Dermis microvascular lymphatic vessel endothelial cell (primary cell): ENCODE measurements at regions not wholly inside any gene's neighbourhood (a gene's known extent, or its start where the extent isn't known, plus 50 kb on each side); places are given as distances from the start of the nearest gene placed in this dataset.

Experiments
- DNase-seq, 2 donors: peaks; one replicate each; pipeline versions ENCODE4 v3.0.0 to v3.0.0-alpha.2; 2010; ENCODE audit warnings: low read depth in 2 of 2

DNA sequence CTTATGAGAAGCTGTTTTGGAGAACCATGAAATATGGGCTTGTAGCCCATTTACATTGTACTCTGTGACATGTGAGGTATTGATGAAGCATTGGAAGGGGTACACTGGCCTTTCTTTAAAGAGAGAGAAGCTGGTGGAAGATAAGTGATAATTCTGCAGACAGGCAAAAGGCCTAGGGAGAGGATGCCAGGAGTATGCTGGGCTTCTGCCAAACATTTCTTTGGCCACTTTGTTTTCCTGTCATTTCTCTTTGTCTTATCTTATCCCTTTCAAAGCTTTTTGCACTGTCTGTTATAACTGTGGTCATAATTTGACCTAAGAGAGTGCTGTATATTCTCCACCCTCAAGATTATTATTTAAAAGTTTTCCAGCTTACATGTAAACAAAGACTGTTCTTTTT, 109.6 kb upstream of the SEMA6D start:
- no peak for DNase-seq

DNA sequence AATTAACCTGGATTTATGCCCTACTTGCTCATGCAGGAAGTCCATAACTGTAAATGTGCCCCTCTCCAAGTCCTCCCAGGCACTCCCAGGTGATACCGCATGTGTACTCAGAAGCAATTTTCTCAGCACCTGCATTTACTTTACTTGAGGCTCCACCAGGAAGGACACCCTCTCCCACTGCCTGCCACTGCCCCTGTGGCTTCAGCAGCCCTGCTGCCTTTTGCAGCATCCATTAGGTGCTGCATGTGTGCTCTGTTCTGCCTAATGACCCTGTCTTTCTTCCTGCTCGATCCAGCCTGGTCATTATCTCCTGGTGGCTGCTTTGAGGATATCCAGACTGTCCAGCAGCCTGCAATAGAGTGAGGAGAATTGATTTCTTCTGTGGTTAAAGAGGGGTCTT, 107.6 kb upstream of the SEMA6D start:
- no peak for DNase-seq

DNA sequence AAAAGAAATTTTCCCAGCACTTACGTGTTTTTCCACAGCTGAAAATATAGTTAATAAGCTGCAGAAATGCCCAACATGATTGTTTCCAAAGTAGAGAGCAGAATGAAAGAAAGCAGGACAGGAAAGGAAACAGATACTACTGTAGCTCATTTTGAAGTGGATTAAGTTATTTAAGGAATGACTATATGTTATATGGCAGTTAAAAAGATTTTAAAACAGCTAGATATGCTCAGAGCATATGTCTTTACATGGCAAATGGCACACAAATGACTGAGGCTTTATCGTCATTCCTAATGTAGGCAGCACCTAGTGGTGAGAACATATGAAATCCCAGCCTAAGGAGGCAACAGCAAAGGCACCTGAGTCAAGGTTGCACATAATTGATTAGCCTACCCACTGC, 106.6 kb upstream of the SEMA6D start:
- DNase-seq, result no peak

DNA sequence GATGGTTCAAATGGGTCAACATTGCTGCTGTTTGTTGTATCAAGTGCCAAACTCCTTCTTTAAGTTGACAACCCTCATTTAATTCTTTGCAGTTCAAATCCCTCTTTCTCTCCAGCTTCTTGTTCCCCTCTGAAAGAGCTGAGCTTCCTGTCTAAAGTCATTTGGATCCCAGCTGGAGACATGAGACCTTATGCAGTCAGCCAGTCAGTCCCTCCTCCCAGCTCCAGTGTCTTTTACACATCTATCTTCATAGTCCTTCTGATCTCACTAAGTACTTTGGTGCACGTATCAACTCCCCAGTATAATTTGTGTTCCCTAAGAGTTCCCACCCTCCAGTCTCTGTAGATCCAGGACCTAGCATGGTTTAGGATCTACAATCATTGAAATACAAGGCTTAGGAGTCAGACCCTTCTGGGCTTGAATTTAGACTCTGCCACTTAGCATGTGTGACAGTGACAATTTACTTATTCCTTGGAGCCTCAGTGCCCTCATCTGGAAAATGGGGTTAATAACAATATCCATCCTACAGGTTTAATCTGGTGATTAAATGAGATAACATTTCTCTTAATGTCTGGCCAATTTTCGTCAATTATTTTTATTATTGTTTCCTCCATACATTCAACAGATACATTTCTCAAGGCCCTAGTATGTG, 102.8 kb upstream of the SEMA6D start:
- DNase-seq, result peak in 1 of 2 donors; percentile 2

DNA sequence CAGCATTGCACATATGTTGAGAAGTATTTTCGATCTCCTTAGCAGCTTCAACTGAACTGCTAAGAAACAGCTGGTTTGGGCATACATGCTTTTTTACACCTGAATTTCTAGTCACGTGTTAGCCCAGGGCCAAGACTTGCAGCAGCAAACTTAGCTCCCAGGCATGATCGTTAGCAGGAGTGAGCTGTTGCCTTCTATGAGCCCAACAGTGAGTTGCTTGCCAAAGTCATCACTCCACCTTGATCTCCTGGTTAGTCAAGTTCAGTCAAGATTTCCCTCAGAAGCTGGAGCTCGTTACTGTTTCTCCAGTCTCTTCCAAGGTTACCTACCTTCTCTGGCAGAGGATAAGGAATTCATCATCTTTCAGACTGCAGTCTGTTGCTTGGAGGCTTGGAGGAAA, 100.4 kb upstream of the SEMA6D start:
- no peak for DNase-seq

DNA sequence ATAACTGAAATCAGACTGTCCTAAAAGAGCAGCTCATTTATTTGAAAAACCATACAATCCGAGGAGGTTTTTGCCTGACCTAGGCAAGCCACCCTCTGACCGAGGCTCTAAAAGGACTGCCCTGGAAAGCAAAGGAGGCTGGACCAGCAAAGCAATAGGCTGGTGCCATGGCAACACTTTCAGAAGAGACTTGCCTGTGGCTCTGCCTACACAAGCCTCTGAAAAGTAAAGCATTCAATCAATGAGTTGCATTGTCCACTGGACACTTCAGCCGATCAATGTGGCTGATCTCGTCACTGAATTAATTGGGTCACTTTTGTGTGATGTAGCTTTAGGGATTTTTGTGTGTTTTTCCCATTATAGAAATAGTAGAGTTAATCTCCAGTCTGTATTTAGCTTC, 99.1 kb upstream of the SEMA6D start:
- DNase-seq, result no peak

DNA sequence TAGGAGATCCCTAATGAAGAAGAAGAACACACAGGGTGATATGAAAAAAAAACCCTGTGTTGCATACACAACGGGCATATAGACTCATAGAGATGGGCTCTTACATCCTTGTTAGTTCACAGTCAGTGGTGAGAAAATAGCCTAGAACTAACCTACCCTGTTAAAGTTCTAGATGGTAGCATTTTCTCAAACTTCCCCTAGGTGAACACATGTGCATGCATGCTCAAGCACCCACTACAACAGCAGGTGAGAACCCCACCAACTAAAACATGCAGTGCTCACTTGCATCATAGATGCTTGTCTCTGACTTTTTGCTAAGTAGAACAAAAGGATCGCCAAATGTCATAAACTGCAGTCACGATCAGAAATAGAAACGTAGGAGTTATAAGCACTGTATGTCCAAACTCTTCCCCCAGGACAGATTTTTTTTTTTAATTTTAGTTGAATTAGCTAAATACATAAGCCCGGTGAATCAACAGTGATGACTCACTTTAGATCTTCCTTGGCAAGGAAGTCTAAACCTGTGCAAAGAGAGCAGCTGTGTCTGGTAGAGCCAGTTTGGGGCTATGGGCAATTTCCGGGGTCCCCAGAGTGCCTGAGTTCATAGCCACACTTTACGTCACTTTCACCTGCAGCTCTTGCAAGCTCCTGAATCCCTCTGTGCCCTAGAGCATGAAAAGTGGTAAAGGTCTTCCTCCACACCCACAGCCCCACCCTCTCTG, 96.2 kb upstream of the SEMA6D start:
- DNase-seq, result no peak

DNA sequence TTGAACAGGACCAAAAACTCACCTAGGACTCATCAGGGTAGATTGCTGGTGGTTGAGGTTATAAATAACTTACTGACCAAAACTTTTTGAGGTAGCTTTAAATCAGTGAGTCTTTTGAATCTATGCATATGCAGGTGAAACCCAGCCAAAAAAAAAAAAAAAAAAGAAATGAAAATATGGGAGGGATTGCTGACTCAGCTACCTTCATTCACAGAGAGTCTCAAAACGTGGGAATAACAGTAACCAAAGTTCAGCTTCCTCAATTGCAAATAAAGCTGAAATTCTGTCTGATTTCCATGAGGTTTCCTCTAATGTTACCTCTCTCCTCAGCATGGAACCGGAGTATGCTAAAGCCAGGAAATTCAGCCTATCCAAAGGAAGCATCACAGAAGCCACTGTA, 95.2 kb upstream of the SEMA6D start:
- no peak for DNase-seq

DNA sequence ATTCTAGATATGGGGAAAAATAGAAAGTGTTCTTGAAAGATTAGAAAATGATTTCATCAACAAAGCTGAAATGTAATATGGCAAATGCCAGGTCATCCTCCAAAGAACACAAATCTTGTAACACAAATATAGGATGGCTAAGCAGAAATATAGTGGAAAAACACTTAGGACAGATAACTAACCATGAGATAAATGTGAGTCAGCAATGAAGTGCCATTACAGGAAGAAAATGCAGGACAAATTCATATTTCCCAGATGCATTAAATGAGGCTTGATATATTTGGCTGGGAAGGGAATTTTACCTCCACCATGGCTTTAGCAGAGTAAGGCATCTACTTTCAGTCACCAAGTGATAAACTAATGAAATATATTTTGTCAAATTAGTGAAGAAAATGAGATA, 92.8 kb upstream of the SEMA6D start:
- DNase-seq, result no peak

DNA sequence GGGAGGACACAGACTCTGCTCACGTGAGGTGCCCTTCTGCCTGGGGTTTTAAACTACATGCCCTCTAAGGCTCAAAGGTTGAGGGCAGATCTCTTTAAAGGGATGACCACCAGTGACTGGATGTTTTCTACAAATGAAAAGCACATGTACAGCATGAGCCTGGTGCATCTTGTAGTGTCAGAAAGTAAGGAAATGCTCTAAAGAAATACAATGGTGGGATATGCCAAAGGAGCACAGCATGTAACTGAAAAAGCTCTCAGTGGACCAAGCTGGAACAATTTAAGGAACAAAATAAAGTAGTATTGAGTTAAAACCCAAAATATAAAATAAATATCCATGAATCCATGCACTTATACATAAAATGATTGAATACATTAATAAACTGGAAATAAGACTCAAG, 78.3 kb upstream of the SEMA6D start:
- no peak for DNase-seq

DNA sequence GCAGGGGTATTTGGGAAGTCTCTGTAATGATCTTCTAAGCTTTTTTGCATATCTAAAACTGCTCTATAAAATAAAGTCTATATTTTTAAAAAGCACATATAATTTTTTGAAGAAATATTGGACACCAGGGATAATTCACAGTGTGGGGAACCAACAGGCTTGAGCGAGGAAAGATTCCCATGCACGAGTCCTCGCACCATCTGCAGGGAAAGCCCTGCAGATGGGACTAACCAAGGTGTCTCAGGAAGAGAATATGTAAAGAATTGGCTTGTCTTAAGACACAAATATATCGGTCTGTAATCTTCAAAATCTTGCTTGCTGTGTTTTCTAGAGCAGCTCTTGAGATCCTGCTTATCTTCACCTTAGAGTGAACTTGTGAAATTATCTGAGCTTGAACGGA, 77.2 kb upstream of the SEMA6D start:
- no peak for DNase-seq

DNA sequence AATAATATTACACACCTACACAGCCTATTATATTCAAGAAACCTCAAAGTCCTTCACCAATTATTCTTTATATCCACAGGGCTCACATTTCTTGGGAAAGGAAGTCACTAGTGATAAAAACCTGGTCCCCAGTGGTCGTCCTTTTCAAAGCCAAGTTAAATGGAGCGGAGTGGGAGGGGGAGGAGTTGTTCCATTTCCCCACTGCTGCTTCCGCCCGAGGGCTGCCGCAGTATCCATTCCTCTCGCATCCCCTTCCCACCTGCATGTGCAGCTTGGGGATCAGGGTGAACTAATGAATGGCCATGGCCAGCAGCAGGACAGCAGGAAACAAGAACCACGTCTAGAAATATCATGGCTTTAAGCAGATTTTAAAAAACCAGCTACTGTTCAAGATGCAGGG, 76.4 kb upstream of the SEMA6D start:
- no peak for DNase-seq

DNA sequence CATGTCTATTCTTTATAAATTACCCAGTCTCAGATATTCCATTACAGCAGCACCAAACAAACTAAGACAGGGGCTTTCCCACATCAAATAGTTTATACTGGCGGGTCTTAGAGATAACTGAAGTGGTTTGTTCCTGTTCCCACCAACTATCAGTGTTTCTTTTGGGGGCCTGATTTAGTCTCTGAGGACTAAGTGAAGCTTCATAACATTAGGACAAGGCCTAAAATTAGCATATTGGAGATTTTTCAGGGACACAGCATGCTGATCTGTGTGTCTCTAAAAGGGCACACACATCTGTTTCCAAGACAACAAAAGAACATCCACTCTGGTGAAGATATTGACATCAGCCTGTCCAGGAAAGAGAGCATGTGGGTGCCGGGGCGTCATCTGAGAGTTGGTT, 72.6 kb upstream of the SEMA6D start:
- DNase-seq, result no peak

DNA sequence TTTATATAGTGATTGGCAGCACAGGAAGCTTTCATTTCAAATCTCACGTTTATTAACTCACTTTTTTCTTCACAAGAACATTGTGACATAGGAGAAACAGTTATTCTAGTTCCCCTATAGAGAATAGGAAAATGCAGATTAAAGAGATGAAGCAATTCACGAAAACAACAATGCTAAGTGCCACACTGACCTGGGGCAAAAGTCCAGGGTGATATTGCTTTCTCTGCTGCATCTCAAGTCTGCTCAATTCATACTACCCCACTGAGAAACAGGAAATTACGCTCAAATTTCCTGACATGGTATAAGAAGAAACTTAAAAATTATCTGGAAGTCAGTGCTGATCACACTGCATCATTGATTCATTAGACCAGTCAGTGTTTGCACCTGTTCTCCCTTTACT, 66.7 kb upstream of the SEMA6D start:
- no peak for DNase-seq

DNA sequence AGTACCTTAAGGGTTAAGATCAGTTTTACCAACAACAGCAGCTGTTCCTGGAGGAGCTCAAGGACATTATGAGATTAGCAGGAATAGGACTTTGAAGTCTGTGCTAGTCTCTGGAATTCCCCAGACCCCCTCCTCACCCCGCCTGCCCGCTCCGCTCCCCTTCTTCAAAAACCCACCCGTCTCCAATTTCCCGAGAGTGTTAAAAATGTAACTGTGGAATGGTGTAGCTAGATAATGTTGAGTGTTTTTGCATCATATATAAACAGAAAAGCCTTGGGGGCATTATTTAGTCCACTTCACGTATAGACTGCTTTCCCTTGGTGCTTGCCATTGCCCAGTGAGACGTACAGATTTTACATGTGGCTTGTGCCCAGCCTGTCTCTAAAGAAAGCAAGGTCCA, 65.0 kb upstream of the SEMA6D start:
- DNase-seq, result no peak

DNA sequence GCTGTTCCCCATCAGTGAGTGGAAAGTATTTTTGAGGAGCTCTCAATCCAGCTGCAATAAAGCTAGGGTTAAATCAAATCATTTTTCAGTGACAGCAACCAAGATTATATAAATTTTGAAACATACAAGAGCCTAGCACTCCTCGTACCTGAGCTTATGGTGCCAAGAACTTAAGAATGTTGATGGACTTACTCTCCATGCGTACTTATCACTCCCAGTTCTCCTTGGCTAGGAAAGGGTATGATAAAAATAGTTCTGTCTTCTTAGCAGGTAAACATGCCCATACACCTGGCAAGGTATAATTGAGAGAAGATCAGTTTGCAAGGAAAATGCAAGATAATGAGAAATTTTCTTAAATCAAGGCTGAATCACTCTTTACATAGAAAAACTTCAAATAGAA, 64.5 kb upstream of the SEMA6D start:
- DNase-seq, result no peak

DNA sequence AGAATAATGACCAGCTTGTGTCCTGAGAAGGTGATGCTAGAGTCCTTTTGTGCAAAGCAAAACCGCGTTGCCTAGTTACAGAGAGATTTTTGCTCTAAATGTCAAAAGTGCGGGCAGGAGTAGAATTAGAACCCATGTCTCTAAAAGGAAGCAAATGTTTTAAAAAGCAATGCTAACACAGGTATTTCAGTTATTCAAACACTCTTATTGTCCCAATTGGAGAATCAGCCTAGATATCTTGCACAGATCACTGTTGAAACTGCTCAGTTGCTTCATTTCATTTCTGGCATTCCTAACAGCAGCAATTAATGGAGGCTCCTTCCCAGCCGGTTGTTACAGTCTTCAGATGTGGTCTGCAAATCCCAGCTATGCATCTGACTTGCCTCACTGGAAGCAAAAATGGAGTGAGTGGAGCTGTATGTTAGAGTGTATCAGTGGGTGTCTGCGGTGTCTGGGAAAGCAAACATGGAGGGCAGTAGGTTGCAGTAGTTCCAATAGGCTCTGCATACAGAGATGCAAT, 55.6 kb upstream of the SEMA6D start:
- no peak for DNase-seq

DNA sequence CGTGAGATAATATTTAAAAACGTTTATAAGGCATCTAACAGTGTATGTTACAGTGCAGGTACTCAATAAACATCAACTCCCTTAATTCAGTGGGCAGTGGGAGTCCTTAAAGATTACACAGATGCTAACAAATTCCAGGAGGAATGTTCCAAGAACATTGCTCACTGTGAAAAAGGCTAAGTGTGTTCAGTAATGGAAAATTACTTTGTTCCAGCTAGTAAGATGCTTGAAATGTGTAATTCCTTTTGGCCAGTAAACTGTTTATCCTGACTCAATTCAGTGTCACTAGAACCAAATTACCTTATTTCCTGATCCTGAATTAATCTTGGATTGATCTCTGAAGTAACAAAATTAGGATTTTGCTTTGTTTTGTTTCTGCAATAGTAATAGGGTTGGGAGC, 54.2 kb upstream of the SEMA6D start:
- DNase-seq, result no peak
